ENCODE measurements at regions not wholly inside any gene's neighbourhood (a gene's known extent, or its start where the extent isn't known, plus 50 kb on each side); places are given as distances from the start of the nearest gene placed in this dataset.
"Not testable (repeated sequence)": the region's sequence is repeated elsewhere in the genome, so short reads cannot be mapped to it uniquely, and the experiment has no call there.

- no peak for DNase-seq
These were observed 357.8 kb downstream of the CETN3 start for GRCh38 chr5:90051756-90052155.

- DNase-seq: no peak
These were observed 359.5 kb downstream of the CETN3 start for GRCh38 chr5:90050103-90050502.

GRCh38 chr5:90047113-90047512, 362.4 kb downstream of the CETN3 start:
- DNase-seq: no peak

- DNase-seq: not testable (repeated sequence)
These were observed 369.5 kb downstream of the CETN3 start for GRCh38 chr5:90040082-90040481.

DNA sequence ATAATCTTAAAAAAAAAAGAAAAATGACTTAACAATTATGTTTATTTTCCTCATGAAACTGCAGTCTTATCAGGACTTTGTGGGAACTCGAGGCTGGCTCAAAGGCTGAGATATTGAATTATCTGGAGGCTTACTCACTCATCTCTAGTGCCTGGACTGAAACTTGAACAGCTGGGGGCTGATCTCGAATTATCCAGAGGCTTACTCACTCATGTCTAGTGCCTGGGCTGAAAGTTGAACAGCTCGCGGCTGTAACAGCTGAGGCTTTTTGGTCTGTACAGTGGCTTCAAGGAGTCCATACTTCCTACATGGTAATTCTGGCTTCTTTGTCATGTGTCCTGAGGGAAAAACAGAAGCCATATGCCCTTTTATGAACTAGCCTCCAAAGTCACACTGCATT, 371.9 kb downstream of the CETN3 start:
- DNase-seq: no peak

DNA sequence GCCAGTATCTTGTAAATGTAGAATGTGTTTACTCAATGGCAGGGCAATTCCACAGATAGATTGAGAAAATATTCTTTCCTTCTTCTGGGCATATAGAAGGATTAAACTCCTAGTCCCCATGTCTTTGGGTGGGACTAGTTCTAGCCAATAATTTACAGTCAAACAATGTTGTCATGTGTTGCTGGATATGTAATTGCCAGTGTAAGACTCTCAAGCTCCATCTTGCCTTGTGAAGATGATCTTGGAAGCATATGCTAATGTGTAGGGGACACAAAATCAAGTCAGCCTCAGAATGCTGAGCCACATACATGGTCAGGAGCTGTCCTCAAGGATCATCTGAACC, 386.9 kb downstream of the CETN3 start:
- DNase-seq: no peak

DNA sequence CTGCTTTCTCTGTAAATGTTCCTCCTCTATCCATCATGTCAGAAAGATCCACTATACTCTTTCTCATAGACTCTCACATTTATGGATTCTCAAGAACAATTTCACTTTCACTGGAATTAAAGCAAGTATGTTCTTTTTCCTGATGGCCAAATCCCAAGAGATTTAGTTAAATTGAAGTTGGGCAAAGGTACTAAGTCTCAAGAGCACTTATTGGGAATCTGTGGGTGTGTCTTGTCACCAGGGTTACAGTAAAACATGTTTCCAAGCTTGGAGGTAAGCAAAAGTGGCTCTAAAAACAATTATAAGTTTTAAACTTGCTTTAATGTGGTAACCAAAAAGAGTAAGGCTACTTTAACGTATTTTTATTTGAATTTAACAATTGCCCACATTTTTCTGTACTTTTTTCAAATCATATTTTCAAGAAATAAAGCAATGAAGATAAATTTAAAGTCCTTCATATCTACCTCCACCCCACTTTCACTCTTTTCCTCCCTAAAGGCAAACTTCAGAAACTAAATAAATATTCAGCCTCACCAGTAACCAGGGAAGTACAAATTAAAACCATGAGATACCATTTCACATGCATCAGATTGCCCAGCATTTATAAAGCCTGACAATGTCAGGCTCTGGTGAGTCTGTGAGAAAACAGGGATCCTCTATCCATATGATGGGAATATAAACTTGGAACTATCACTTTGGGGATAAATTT, 387.4 kb downstream of the CETN3 start:
- DNase-seq: no peak

- no peak for DNase-seq
These were observed 388.7 kb downstream of the CETN3 start for GRCh38 chr5:90020575-90021538.

DNA sequence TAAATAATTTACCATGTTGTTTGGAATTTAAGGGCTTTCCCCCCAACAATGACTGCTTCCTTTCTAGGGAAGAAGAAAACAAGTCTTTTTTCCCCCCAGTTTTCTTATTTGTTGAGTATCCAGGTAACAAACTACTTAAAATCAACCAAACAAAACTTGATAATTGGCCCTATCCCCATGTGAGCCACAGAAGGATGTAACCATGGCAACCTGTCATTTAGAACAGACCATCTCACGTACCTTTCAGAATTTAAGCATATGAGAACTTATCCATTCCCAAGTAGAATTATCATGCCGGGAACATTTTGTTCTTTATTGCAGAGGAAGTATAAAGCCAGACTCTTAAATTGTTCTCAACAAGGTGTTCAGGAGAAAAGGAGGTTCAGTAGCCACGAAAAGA, 392.3 kb downstream of the CETN3 start:
- DNase-seq: peak; percentile 49

DNA sequence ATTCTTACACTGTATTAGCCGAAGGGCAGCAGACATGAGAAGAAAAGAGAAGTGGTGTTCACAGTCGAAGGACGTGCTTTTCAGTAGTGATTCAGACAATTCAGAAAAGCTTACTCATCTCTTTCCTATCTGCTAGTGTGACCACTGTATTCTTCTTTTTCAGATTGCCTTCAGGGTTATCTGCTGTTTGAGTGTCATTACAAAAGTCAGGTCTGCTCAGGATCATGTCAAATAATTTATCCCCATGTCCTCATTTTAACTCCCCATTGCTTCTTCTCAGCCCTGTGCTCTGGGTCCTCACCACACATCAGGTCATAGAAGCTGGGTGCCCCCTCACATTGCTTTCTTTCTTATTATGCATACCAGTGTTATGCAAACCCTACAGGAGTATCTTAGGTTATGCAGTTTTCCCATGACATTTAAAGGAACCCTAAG, 394.0 kb downstream of the CETN3 start:
- no peak for DNase-seq

- no peak for DNase-seq
These were observed 395.1 kb downstream of the CETN3 start for GRCh38 chr5:90014420-90014819.

DNA sequence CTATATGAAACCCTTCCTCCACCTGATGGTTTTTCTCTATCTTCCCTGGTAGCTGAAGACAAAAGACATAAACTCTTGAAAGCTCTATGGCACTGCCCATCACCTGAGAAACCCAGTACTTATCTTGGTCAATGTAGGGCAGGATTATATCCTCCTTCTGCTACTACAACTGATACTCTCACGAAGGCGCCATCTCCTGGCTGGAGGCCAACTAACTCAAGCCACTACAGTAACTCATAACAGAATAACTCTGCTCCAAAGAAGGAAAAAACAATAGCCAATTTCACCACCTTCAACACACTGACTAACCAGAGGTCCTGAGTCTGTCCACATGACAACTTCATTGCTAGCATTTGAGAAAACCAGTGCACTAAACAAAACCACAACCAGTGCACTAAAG, 409.2 kb downstream of the CETN3 start:
- DNase-seq: no peak

DNA sequence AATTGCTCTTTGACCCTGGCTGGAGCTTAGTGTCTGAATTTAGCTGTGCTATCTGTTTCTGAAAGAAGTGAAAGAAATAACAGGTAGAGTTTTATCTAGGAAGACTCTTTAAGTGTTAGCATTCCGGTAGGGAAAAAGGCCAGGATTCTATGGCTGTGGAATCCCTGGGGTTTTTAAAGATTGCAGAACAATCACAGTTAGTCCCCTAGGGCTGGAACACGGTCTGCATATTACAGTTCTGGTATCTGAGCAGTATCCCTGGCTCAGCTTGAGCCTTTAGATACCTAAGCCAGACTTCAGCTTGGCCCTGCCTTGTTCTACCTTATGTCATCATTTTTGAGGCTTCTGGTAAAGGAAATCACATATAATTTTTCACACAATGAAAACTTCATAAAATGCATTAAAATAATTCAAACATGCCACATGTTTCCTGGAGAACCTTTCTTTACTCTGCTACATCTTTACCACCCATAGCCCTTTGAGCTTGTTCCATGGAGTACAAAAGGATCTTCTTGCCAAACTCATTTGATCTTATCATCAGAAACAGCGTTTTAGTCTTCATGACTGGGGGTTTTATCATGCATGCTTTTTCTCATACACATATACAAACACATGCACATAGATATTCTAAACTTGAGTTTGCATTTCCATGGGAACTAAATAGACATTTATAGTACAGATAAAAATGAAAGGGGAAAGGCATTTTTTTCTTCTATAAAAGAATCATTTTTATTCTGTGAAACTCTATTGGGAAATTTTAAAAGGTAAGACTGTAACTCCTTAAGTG, 410.8 kb downstream of the CETN3 start:
- no peak for DNase-seq

DNA sequence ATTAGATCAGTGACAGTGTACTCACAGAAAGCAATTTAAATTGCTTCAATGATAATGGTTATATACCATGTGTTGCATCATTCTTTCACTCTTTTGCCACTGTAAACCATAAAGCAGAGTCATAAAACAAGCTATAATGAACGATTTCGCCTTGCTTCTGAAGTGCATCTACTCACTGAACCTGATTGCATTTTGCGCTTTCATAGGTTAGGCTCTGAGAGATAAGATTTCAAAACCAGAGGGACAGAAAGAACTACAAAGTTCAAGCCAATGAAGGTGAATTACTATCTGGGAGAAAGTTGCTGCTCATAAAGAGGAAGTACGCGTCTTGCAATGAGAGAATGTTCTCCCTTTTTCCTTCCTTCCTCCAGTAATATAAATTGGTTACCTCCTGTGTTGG, 412.7 kb downstream of the CETN3 start:
- DNase-seq: no peak

DNA sequence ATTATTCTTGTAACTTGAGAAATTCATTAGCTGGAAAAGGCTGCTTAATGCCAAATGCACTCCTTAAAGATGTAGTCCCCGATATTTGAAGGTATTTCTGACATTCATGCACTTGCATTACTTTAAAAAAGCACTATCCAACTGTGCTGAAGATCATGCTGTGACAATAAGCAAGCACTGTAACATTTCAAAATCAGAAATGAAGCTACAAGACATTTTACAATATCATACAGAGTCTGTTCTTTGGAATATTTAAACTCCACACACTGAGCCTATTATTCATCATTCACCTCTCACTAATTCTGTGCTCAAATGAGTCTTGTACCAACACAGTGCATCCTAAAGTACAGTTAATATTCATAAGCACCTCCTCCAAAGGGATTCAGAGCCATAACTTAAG, 413.2 kb downstream of the CETN3 start:
- DNase-seq: no peak

DNA sequence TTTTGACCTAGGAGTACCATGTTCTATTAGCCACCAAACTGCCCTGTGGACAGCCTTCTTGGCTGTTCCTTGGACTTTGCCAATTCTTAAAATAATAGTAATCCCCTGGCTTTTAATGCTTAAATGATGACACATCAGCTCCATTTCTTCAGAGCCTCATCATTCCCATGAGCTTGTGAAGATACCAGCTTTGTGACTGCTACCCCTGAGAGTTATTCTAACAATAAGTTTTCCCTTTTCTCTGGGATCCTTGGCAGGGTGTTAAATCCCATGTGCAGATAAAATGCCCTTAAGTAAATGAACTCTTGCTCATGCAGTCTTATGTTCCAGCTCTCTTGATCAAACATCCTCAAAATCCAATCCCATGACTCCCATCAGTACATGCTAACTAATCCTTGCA, 415.3 kb downstream of the CETN3 start:
- DNase-seq: no peak

DNA sequence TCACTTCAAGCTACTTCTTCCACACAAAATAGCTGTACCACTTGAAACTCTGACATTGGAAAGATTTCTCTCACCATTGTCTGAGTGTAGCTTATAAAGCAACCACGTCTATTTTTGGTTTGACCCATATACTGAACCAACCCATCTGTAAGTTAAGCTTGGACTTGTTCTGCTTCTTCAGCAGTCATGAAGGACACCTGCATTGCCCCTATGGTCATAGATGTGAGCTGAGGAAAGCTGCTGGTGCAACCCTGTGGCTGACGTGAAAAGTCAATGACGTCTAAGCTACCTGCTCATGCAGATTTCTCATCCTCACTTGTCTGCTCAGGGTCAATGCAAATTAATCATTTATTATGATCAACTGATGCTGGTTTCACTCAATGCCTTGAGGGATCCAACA, 417.4 kb downstream of the CETN3 start:
- DNase-seq: no peak

DNA sequence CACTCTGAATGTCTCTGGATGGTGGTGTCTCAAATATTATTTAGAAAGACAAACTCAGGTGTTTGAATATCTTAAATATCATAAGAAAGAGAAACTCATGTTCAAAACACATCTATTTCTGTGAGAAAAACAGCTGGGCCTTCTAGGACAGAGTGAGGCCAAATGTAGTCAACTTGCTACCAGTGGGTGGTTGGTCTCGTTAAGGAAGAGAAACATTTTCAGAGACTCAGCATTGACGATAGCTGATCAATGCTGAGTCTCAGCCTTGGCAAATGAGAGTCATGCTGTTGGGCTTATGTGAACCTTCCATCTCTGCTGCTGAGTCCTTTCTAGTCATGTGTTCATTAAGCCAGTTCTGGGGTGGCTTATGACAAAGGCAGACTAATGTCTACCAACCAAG, 418.0 kb downstream of the CETN3 start:
- DNase-seq: no peak

- no peak for DNase-seq
These were observed 419.8 kb downstream of the CETN3 start for GRCh38 chr5:89989776-89990175.

DNA sequence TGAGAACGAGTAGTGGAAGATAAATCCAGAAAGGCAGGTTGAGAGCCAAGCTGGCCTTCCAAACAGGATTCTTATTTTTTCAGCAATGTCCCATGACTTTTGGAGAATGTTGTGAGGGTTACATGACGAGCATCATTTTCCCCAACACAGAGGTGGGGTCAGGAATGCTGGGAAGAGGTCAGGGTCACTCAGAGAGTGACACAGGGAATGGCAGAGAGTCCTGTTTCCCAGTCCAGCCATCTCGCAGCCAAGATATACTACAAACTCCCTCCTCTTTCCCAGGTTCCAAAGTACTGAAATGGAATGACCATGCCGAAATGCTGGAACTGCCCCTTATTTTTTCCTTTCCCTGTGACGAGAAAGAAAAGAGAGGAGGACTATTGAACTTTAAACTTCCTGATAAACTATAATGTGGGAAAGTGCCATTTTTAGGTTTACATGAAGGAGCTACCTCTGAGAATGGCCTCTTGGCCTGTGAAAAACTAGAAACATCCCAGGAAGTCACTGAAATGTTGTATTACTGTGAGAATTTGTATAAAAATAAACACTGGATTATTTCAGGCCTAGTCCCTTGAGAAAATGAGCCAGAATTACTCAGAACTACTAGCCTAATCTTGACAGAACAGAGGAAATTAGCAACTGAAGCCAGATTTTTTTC, 420.4 kb downstream of the CETN3 start:
- DNase-seq: no peak

- no peak for DNase-seq
These were observed 421.3 kb downstream of the CETN3 start for GRCh38 chr5:89988129-89988810.

DNA sequence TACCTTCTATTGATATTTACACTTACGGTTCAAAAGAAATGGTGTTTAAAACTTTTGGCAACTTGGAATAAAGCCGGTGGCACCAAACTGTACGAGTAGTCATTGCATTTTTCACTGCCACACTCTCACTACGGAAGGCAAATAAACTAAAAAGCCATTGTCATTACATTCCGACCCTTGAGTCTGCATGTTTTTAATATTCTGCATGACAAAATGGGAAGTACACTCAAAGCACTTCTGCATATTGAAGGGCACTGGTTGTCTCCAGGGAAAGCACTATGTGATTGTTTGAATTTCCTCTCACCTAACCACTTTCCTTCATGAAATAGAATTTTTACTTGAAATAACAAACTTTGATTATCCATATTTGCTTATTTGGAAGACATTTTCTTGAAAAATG, 426.3 kb downstream of the CETN3 start:
- DNase-seq: no peak
